BLaER1 treated with 17β-estradiol and CSF1 and Interleukin-3, amounts not matched to agents 10 nM and 100 nM (cell line): ENCODE measurements at regions not wholly inside any gene's neighbourhood (a gene's known extent, or its start where the extent isn't known, plus 50 kb on each side); places are given as distances from the start of the nearest gene placed in this dataset.

Experiments
- H3K27ac ChIP-seq, 11 experiments: shearing (Covaris generic); formaldehyde crosslinking; 2 replicates each; pipeline ENCODE4 v1.8.1; 2022
- H3K27me3 ChIP-seq, 11 experiments: shearing (Covaris generic); formaldehyde crosslinking; 2 replicates each; pipeline ENCODE4 v1.8.1; 2022
- H3K36me3 ChIP-seq, 11 experiments: shearing (Covaris generic); formaldehyde crosslinking; 2 replicates each; pipeline ENCODE4 v1.8.1; 2022
- H3K4me1 ChIP-seq, 10 experiments: shearing (Covaris generic); formaldehyde crosslinking; 2 replicates each; pipeline ENCODE4 v1.8.1; 2022
- H3K4me2 ChIP-seq, 11 experiments: shearing (Covaris generic); formaldehyde crosslinking; 2 replicates each; pipeline ENCODE4 v1.8.1; 2022
- H3K4me3 ChIP-seq, 10 experiments: shearing (Covaris generic); formaldehyde crosslinking; 2 replicates each; pipeline ENCODE4 v1.8.1; 2022
- H3K9ac ChIP-seq, 11 experiments: shearing (Covaris generic); formaldehyde crosslinking; 2 replicates each; pipeline ENCODE4 v1.8.1; 2022
- H3K9me3 ChIP-seq, 11 experiments: shearing (Covaris generic); formaldehyde crosslinking; replicated peaks in 1 of 11; 2 replicates each; pipeline ENCODE4 v1.8.1; 2022
- H4K20me1 ChIP-seq, 11 experiments: shearing (Covaris generic); formaldehyde crosslinking; 2 replicates each; pipeline ENCODE4 v1.8.1; 2022
- Cebpa-rat ChIP-seq, 11 experiments: shearing (Covaris generic); IDR thresholded peaks; 2 replicates each; pipeline ENCODE4 v1.8.1; 2022

GRCh38 chr9:4349816-4350418 is 50.0 kb upstream of the GLIS3 start:
- Histone ChIP-seq H3K27me3 (no peaks in the 10 kb centered on the region), H3K9ac (no peak overlapping the region), H3K4me2 (no peak overlapping the region), H3K27ac (no peak overlapping the region), H3K36me3 (no peaks in the 10 kb centered on the region), H3K4me3 (no peak overlapping the region), H4K20me1 (no peaks in the 10 kb centered on the region), H3K9me3 (no peaks in the 10 kb centered on the region), H3K4me1 (peaks cover 0 to 18% (median 2%) of the 10 kb centered on the region in 10 experiments; a peak in 9 of 20 replicates)
- TF ChIP-seq Cebpa-rat (IDR thresholded peaks at IDR 0.05), result no peak
